B cell (primary cell): ENCODE measurements at regions not wholly inside any gene's neighbourhood (a gene's known extent, or its start where the extent isn't known, plus 50 kb on each side); places are given as distances from the start of the nearest gene placed in this dataset.

Experiments used
- ATAC-seq: fragments of 200-7000 bp; cut with Tn5 transposase; one replicate; pipeline ENCODE4 v1.10.0; 2021; ENCODE audit warnings: low read depth, mild to moderate bottlenecking, moderate number of reproducible peaks, moderate library complexity
- CTCF ChIA-PET: fragments of 350-600 bp; sonication (Branson Sonifier 250); formaldehyde crosslinking; loops from one replicate; lab custom pipeline; 2021; ENCODE audit warnings: antibody characterized with exemption, inconsistent platforms; lab: Charles Lee
- POLR2A ChIA-PET: fragments of 350-600 bp; sonication (Branson Sonifier 250); formaldehyde crosslinking; loops from one replicate; lab custom pipeline; 2021; ENCODE audit warnings: antibody characterized with exemption; lab: Charles Lee
- DNase-seq: peaks from one replicate; pipeline ENCODE4 v3.0.0; 2013
- H2AFZ ChIP-seq: 2 replicates; pipeline ENCODE4 v1.6.1; 2012; ENCODE audit warnings: mild to moderate bottlenecking, low read depth, low read length; ENCODE audit not compliant: insufficient read depth, poor library complexity, severe bottlenecking
- H3K27ac ChIP-seq, 2 donors: 1 replicate in 1 of 2; 2 replicates in 1 of 2; pipeline ENCODE4 v1.5.1; 2012 to 2013; ENCODE audit warnings: low read length in 2 of 2, mild to moderate bottlenecking in 2 of 2, moderate library complexity in 1 of 2
- H3K27me3 ChIP-seq, 4 experiments: fragments of 200-600 bp in 1 of 4; sonication (generic) in 1 of 4; replicated peaks in 1 of 4; 1 replicate in 2 of 4; 2 replicates in 2 of 4; pipeline versions ENCODE4 v1.6.1 to v1.7.0; 2013 to 2016; ENCODE audit warnings: low read length in 3 of 4, mild to moderate bottlenecking in 2 of 4, mixed read lengths in 1 of 4, moderate library complexity in 1 of 4; ENCODE audit not compliant: insufficient read depth in 4 of 4, control insufficient read depth in 3 of 4; ENCODE audit errors: control extremely low read depth in 1 of 4
- H3K36me3 ChIP-seq, 2 experiments: replicated peaks in 1 of 2; 1 replicate in 1 of 2; 2 replicates in 1 of 2; pipeline versions ENCODE4 v1.6.1 to v1.7.1; 2013; ENCODE audit warnings: low read length in 1 of 2; ENCODE audit not compliant: insufficient read depth in 2 of 2, control insufficient read depth in 1 of 2; ENCODE audit errors: control extremely low read depth in 1 of 2, extremely low read depth in 1 of 2
- H3K4me1 ChIP-seq, 2 donors: fragments of 200-600 bp in 1 of 2; sonication (generic) in 1 of 2; 1 replicate in 1 of 2; 2 replicates in 1 of 2; pipeline versions ENCODE4 v1.5.1 to v1.6.1; 2013 to 2017; ENCODE audit warnings: low read length in 2 of 2; ENCODE audit not compliant: control insufficient read depth in 2 of 2, insufficient read depth in 2 of 2
- H3K4me2 ChIP-seq: replicated peaks from 2 replicates; pipeline ENCODE3; 2012; ENCODE audit warnings: mild to moderate bottlenecking, low read depth, low read length; ENCODE audit not compliant: poor library complexity, severe bottlenecking
- H3K4me3 ChIP-seq, 5 experiments: fragments of 200-600 bp in 1 of 5; sonication (generic) in 1 of 5; 1 replicate in 3 of 5; 2 replicates in 2 of 5; pipeline versions ENCODE4 v1.5.1 to v1.7.0; 2011 to 2016; ENCODE audit warnings: low read length in 4 of 5, mild to moderate bottlenecking in 4 of 5, low read depth in 2 of 5, control low read depth in 1 of 5, moderate library complexity in 1 of 5; ENCODE audit not compliant: insufficient read depth in 1 of 5; ENCODE audit errors: control extremely low read depth in 1 of 5, extremely low read depth in 1 of 5
- H3K79me2 ChIP-seq: fragments of 200-600 bp; sonication (generic); one replicate; pipeline ENCODE4 v1.6.0; 2016; ENCODE audit warnings: low read length; ENCODE audit not compliant: control insufficient read depth, insufficient read depth
- H3K9ac ChIP-seq: fragments of 200-600 bp; sonication (generic); 2 replicates; pipeline ENCODE4 v1.6.1; 2017; ENCODE audit warnings: mild to moderate bottlenecking, low read length, moderate library complexity
- H3K9me3 ChIP-seq, 3 donors: one replicate each; pipeline versions ENCODE4 v1.6.1 to v1.7.1; 2013; ENCODE audit warnings: low read length in 2 of 3; ENCODE audit not compliant: control insufficient read depth in 2 of 3, insufficient read depth in 1 of 3; ENCODE audit errors: control extremely low read depth in 1 of 3
- H4K20me1 ChIP-seq: 2 replicates; pipeline ENCODE4 v1.6.0; 2012; ENCODE audit warnings: mild to moderate bottlenecking, low read length; ENCODE audit not compliant: insufficient read depth, control insufficient read depth, poor library complexity, severe bottlenecking
- H3K27ac Mint-ChIP-seq: one replicate; pipeline ENCODE4 v1.8.0; 2021; ENCODE audit warnings: mixed read lengths
- H3K27me3 Mint-ChIP-seq: one replicate; pipeline ENCODE4 v1.8.0; 2021; ENCODE audit warnings: mixed read lengths
- H3K4me1 Mint-ChIP-seq: one replicate; pipeline ENCODE4 v1.8.0; 2021; ENCODE audit warnings: mixed read lengths
- H3K4me3 Mint-ChIP-seq: one replicate; pipeline ENCODE4 v1.8.0; 2021; ENCODE audit warnings: mixed read lengths
- H3K9me3 Mint-ChIP-seq: one replicate; pipeline ENCODE4 v1.8.0; 2022; ENCODE audit warnings: mixed read lengths; ENCODE audit not compliant: insufficient read depth
- EZH2 ChIP-seq: IDR thresholded peaks from 2 replicates; pipeline ENCODE4 v1.6.1; 2012; ENCODE audit warnings: borderline replicate concordance, low read depth, mild to moderate bottlenecking, moderate library complexity, low read length; ENCODE audit not compliant: insufficient read depth, poor library complexity, severe bottlenecking
- WGBS: methylation state at CpG from one replicate; pipeline ENCODE4 v1.1.5; 2013; ENCODE audit warnings: missing lambda C conversion rate; ENCODE audit not compliant: insufficient coverage; 5-methylcytosine and 5-hydroxymethylcytosine counted together
- intact Hi-C: fragments of 100-400 bp; cut with micrococcal nuclease; formaldehyde crosslinking; loops from one replicate; pipeline ENCODE4 v1.10.0; 2022
- TF ChIP-seq, protein P1 (sequence below): fragments of 200-600 bp; IDR thresholded peaks from one replicate; pipeline ENCODE4 v1.8.0; 2022; ENCODE audit warnings: antibody characterized with exemption, mild to moderate bottlenecking

DNA sequence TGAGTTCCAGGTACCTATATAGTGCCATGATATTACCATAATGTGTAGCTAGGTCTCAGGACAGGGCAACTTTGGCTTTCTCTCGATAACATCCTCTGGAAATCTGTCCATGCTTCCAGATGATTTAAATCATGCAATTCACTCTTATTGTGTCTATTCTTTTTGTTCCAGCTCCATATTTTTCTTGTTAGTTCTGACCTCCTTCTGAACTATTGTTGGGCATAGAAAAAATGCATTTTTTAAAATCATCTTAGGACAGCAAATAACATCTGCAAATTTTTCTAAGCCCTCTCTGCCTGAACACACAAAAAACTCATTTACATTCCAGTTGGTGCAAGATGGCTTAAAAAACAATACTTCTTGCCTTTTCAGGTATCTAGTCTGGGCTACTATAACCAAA is 1561.0 kb upstream of the MIR17HG start:
- no peak overlapping the region for H2AFZ ChIP-seq
- no peaks in the 10 kb centered on the region for H3K36me3 ChIP-seq
- intact Hi-C loops, result no loop called here
- no peaks in the 10 kb centered on the region for H3K79me2 ChIP-seq
- WGBS, result 33% methylated on average over 1 of the region's 1 CpG
- no peak overlapping the region for H3K27ac ChIP-seq
- H3K4me1 Mint-ChIP-seq, result no peaks in the 10 kb centered on the region
- H3K4me3 ChIP-seq, result no peak overlapping the region
- H3K9me3 ChIP-seq, result peaks cover 0 to 19% (median 3%) of the 10 kb centered on the region in 3 donors
- no peak overlapping the region for H3K27ac Mint-ChIP-seq
- no peak overlapping the region for H3K4me2 ChIP-seq
- DNase-seq (no peak), ATAC-seq (no peak)
- TF ChIP-seq, protein P1, sequence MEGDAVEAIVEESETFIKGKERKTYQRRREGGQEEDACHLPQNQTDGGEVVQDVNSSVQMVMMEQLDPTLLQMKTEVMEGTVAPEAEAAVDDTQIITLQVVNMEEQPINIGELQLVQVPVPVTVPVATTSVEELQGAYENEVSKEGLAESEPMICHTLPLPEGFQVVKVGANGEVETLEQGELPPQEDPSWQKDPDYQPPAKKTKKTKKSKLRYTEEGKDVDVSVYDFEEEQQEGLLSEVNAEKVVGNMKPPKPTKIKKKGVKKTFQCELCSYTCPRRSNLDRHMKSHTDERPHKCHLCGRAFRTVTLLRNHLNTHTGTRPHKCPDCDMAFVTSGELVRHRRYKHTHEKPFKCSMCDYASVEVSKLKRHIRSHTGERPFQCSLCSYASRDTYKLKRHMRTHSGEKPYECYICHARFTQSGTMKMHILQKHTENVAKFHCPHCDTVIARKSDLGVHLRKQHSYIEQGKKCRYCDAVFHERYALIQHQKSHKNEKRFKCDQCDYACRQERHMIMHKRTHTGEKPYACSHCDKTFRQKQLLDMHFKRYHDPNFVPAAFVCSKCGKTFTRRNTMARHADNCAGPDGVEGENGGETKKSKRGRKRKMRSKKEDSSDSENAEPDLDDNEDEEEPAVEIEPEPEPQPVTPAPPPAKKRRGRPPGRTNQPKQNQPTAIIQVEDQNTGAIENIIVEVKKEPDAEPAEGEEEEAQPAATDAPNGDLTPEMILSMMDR, result no peak
- TF ChIP-seq EZH2, result no peak
- no peak overlapping the region for H3K4me3 Mint-ChIP-seq
- no peaks in the 10 kb centered on the region for H3K9me3 Mint-ChIP-seq
- ChIA-PET CTCF (interaction anchor here (0.6 kb wide), 1 partner anchor 1274 kb away, joined by 4 read pairs; no protein-coding TSS in a partner anchor), POLR2A (no interaction called here)
- H3K27me3 ChIP-seq, result no peaks in the 10 kb centered on the region
- no peak overlapping the region for H3K9ac ChIP-seq
- no peaks in the 10 kb centered on the region for H3K4me1 ChIP-seq
- no peaks in the 10 kb centered on the region for H4K20me1 ChIP-seq
- H3K27me3 Mint-ChIP-seq, result no peaks in the 10 kb centered on the region

DNA sequence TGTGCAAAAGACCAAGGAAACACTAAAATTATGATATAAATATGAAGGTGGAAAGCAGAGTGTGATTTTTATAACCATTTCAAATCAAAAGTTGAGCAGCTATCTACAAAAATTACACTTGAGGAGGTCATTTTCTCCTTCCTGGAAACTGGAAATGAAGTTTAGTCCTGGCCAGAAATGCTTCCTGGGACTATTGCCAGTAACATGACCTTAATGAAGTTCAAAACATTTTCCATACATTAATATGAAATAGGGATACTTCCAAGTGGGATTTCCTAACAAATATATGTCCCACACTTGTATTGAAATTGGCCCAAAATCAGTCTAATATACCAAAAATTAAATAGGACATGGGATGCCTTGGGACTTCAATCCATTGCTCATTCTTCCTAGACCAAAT is 1556.8 kb upstream of the MIR17HG start:
- Mint-ChIP-seq H3K27ac (no peak overlapping the region), H3K9me3 (peaks cover 4% of the 10 kb centered on the region), H3K4me3 (no peak overlapping the region), H3K27me3 (no peaks in the 10 kb centered on the region), H3K4me1 (no peaks in the 10 kb centered on the region)
- TF ChIP-seq, protein P1, result no peak
- no peak for TF ChIP-seq EZH2
- POLR2A ChIA-PET, result no interaction called here
- no peaks in the 10 kb centered on the region for H3K4me1 ChIP-seq
- H3K79me2 ChIP-seq, result no peaks in the 10 kb centered on the region
- no peaks in the 10 kb centered on the region for H3K36me3 ChIP-seq
- H3K27me3 ChIP-seq, result no peaks in the 10 kb centered on the region
- H2AFZ ChIP-seq, result no peak overlapping the region
- intact Hi-C loops, result no loop called here
- no peaks in the 10 kb centered on the region for H4K20me1 ChIP-seq
- DNase-seq (no peak), ATAC-seq (no peak)
- H3K4me3 ChIP-seq, result no peak overlapping the region
- H3K9ac ChIP-seq, result no peak overlapping the region
- CTCF ChIA-PET, result no interaction called here
- peaks cover 0 to 3% (median 0%) of the 10 kb centered on the region in 3 donors for H3K9me3 ChIP-seq
- H3K4me2 ChIP-seq, result no peak overlapping the region
- no peak overlapping the region for H3K27ac ChIP-seq
